ENCODE measurements at regions not wholly inside any gene's neighbourhood (a gene's known extent, or its start where the extent isn't known, plus 50 kb on each side); places are given as distances from the start of the nearest gene placed in this dataset.

- TF ChIP-seq, protein P1, sequence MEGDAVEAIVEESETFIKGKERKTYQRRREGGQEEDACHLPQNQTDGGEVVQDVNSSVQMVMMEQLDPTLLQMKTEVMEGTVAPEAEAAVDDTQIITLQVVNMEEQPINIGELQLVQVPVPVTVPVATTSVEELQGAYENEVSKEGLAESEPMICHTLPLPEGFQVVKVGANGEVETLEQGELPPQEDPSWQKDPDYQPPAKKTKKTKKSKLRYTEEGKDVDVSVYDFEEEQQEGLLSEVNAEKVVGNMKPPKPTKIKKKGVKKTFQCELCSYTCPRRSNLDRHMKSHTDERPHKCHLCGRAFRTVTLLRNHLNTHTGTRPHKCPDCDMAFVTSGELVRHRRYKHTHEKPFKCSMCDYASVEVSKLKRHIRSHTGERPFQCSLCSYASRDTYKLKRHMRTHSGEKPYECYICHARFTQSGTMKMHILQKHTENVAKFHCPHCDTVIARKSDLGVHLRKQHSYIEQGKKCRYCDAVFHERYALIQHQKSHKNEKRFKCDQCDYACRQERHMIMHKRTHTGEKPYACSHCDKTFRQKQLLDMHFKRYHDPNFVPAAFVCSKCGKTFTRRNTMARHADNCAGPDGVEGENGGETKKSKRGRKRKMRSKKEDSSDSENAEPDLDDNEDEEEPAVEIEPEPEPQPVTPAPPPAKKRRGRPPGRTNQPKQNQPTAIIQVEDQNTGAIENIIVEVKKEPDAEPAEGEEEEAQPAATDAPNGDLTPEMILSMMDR (IDR thresholded peaks at IDR 0.05; ENCODE audit: low read length): no peak
- no peak for TF ChIP-seq EZH2 (IDR thresholded peaks at IDR 0.05; ENCODE audit: borderline replicate concordance, low read length)
- Histone ChIP-seq H2AFZ (ENCODE audit: low read length) (no peak overlapping the region), H3K36me3 (ENCODE audit: insufficient read depth, low read length) (no peaks in the 10 kb centered on the region), H3K4me3 (ENCODE audit: low read depth, low read length, poor library complexity, severe bottlenecking) (no peak overlapping the region), H3K9me3 (ENCODE audit: low read length) (no peaks in the 10 kb centered on the region), H3K4me2 (ENCODE audit: low read length) (no peak overlapping the region), H3K79me2 (ENCODE audit: insufficient read depth, low read length) (no peaks in the 10 kb centered on the region), H3K27me3 (ENCODE audit: insufficient read depth, low read length) (no peaks in the 10 kb centered on the region), H3K9me2 (ENCODE audit: low read depth, low read length) (no peaks in the 10 kb centered on the region), H3K9ac (ENCODE audit: low read length) (no peak overlapping the region), H3F3A (ENCODE audit: insufficient read depth, low read length) (no peaks in the 10 kb centered on the region), H4K20me1 (ENCODE audit: insufficient read depth, low read length) (no peaks in the 10 kb centered on the region), H3K27ac (ENCODE audit: low read depth, low read length, poor library complexity, severe bottlenecking) (peak overlapping the region; percentile 86), H3K4me1 (ENCODE audit: insufficient read depth, low read length, severe bottlenecking) (peaks cover 53% of the 10 kb centered on the region)
Measured at GRCh38 chr13:50352720-50353480, 337.7 kb downstream of the KCNRG start.

DNA sequence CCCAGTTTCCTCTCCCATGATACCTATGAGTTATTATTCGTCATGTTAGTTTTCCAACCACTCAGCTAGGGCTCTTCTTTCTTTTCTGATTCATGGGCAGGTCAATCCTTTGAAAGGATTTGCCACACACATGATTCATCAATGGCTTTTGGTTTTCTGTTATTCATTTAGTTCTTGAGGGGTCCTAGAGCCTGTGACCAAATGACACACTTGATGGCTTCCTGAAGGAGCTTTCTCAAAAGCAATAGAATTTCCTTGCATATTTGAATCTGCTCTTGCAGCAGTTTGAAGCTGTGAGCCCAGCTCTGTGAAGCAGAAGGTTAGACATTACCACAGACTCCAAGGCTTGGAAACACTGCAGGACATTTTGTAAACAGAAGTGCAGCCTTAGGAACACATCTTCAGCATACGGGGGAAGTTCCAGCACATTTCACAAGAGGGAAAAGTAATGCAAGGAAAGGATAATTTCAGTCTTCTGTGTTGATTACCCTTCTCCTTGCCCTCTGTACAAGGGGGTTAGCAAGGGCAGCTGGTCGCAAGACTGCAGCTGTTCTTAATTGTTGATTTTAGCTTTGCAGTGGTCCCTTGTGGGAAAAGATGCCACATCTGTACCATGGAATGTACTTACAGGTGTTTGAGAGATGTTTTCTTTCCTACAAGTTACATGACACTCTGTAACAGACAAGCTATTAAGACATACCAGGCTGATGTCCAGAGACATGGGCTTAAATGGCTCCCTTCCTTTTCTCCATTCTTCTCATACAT is 338.6 kb downstream of the KCNRG start:
- no peaks in the 10 kb centered on the region for H3K79me2 ChIP-seq (ENCODE audit: insufficient read depth, low read length)
- no peaks in the 10 kb centered on the region for H3K36me3 ChIP-seq (ENCODE audit: insufficient read depth, low read length)
- no peaks in the 10 kb centered on the region for H3F3A ChIP-seq (ENCODE audit: insufficient read depth, low read length)
- H4K20me1 ChIP-seq (ENCODE audit: insufficient read depth, low read length): no peaks in the 10 kb centered on the region
- peak overlapping the region; percentile 15; the same call in 1 of the 2 replicates for H3K4me2 ChIP-seq (ENCODE audit: low read length)
- H3K27me3 ChIP-seq (ENCODE audit: insufficient read depth, low read length): no peaks in the 10 kb centered on the region
- H3K9ac ChIP-seq (ENCODE audit: low read length): peak overlapping the region; percentile 19; the same call in 1 of the 2 replicates
- H2AFZ ChIP-seq (ENCODE audit: low read length): no peak overlapping the region
- no peak overlapping the region for H3K4me3 ChIP-seq (ENCODE audit: low read depth, low read length, poor library complexity, severe bottlenecking)
- peaks cover 63% of the 10 kb centered on the region for H3K4me1 ChIP-seq (ENCODE audit: insufficient read depth, low read length, severe bottlenecking)
- no peaks in the 10 kb centered on the region for H3K9me2 ChIP-seq (ENCODE audit: low read depth, low read length)
- H3K27ac ChIP-seq (ENCODE audit: low read depth, low read length, poor library complexity, severe bottlenecking): peak overlapping the region; percentile 86
- no peak for TF ChIP-seq EZH2 (IDR thresholded peaks at IDR 0.05; ENCODE audit: borderline replicate concordance, low read length)
- H3K9me3 ChIP-seq (ENCODE audit: low read length): no peaks in the 10 kb centered on the region

DNA sequence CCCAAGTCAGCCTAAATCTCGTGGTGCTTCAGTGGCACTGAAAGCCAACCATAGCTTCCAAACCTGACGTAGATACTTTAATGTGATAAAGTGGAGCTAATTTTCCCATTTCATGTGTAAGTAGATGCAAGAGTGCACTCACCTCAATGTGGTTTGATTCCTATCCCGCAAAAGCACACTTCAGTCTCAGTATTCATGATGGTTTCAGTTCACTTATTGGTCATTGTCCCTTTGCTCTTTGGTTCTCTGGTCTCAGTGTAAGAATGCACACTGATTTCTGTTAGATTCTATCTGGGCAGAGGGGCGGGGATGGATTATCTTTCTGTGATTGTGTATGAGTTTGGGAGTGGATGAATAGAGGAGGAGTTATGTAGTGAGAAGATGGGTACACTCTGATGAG is 340.6 kb downstream of the KCNRG start:
- Histone ChIP-seq H3K27ac (ENCODE audit: low read depth, low read length, poor library complexity, severe bottlenecking) (peak overlapping the region; percentile 86), H4K20me1 (ENCODE audit: insufficient read depth, low read length) (no peaks in the 10 kb centered on the region), H3F3A (ENCODE audit: insufficient read depth, low read length) (no peaks in the 10 kb centered on the region), H3K4me2 (ENCODE audit: low read length) (peak overlapping the region; percentile 30), H2AFZ (ENCODE audit: low read length) (no peak overlapping the region), H3K27me3 (ENCODE audit: insufficient read depth, low read length) (no peaks in the 10 kb centered on the region), H3K36me3 (ENCODE audit: insufficient read depth, low read length) (no peaks in the 10 kb centered on the region), H3K79me2 (ENCODE audit: insufficient read depth, low read length) (no peaks in the 10 kb centered on the region), H3K4me3 (ENCODE audit: low read depth, low read length, poor library complexity, severe bottlenecking) (no peak overlapping the region), H3K4me1 (ENCODE audit: insufficient read depth, low read length, severe bottlenecking) (peaks cover 82% of the 10 kb centered on the region), H3K9me3 (ENCODE audit: low read length) (no peaks in the 10 kb centered on the region), H3K9me2 (ENCODE audit: low read depth, low read length) (no peaks in the 10 kb centered on the region), H3K9ac (ENCODE audit: low read length) (no peak overlapping the region)
- TF ChIP-seq, protein P1 (IDR thresholded peaks at IDR 0.05; ENCODE audit: low read length): no peak
- TF ChIP-seq EZH2 (IDR thresholded peaks at IDR 0.05; ENCODE audit: borderline replicate concordance, low read length): no peak

Data from OCI-LY1 (cell line).